GM21529 (cell line): ENCODE measurements at regions not wholly inside any gene's neighbourhood (a gene's known extent, or its start where the extent isn't known, plus 50 kb on each side); places are given as distances from the start of the nearest gene placed in this dataset.
A peak's percentile ranks its signal among the peaks of the same experiment; 100 is the strongest.
"Not testable (repeated sequence)": the region's sequence is repeated elsewhere in the genome, so short reads cannot be mapped to it uniquely, and the experiment has no call there.

Experiments
- ATAC-seq: cut with Tn5 transposase; IDR thresholded peaks from one replicate; pipeline ENCODE4 v1.9.1; 2021; ENCODE audit not compliant: unreplicated experiment

DNA sequence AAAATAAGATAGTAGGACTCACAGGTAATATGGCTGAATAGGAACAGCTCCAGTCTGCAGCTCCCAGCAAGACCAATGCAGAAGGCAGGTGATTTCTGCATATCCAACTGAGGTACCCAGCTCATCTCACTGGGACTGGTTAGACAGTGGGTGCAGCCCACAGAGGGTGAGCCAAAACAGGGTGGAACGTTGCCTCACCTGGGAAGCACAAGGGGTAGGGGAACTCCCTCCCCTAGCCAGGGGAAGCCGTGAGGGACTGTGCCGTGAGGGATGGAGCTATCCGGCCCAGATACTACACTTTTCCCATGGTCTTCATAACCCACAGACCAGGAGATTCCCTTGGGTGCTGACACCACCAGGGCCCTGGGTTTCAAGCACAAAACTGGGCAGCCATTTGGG, 114.8 kb upstream of the GNAI1 start:
- not testable (repeated sequence) for ATAC-seq

DNA sequence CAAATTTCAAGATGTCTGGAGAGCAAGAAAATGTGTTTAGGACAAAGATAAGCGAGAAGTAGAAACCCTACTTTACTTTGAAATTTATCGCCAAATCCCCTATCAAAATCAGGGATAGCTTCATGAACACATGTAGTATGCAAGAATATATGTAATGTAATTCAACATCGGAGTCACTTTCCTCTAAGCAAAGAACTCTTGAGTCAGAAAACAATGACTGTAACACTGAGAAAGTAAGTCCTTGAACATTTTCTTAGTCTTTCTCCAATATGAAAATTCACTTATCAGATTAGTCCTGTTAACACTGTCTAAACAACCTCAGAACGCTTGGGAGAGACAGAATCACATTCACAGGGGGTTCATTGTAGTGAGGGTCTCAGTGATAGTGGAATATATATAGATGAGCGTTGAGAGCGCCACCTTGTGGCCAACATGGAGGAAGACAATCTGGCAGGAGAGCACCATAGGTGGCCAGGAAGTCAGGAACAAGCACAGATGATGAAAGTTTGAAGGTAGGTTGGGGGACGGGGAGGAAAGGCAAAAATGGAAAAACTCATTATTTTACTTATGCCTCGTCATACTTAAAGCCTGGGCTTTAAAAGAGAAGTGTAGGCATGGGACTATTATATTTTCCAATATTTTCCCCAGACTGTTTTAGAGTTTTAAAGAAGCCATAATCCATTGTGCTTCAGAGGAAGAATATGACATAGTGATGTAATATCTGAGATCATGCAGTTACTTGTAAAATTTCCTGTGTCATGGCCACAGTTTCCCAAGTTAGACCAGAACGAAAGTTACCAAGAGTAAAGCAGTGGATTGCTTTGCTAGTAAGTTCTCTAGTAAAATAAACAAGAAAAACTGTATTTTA, 115.5 kb upstream of the GNAI1 start:
- peak; percentile 95 for ATAC-seq

DNA sequence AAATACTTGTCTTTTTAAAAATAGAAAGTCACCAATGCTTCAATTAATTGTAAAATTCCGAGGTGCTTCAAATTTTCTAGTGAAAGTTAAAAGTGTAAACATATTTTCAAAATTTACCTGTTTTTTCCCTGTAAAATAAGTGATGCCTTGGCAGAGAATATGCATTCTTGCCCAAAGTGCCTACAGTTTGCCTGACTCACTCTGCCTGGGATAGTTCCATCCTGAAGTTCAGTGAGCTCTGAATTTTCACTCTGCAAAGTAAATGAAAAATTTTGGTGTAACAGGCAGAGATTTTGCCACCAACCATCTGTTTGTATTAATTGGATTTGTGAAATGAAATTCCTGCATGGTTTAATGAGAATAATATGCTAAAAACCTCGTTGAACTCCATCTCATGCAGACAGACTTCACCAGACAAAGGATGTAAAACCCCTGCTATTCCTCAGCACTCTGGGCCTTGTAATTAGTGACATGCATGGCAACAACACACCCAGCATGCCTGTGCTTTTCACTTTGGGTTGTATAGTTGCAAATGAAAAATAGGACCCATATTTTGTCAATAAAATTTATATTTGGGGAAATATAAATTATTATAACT, 117.4 kb upstream of the GNAI1 start:
- no peak for ATAC-seq

DNA sequence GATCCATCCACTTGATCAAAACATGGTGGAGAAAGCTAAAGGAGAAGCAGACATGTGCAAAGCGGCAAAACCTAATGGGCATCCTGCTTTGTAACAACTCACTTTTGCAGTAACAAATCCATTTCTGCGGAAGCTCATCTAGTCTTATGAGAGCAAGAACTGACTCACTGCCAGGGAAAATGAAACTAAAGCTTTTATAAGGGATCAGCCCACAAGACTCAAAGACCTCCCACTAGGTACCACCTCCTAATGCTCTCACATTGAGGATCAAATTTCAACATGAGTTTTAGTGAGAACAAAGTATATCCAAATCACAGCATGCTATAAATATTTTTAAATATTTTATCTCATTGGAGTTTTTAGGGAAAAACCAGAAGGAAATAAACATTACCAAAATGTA, 120.1 kb upstream of the GNAI1 start:
- ATAC-seq: no peak

DNA sequence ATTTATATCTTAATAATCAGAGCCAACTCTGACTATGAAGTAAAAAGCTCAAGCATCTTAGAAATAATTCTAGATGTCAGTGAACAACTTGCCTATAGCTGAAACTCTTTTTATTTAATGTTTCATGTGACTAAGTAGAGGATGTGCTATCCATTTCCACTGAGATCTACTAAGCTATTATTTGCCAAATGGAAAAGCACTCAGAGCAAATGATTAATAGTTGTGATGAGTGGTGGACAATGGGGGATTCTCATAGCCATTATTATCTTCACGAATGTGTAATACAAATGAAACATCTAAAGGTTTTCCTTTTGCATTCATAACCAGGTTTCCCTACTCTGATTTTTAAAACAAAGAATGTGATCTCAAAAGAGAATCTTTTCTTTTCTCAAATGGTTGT, 126.6 kb upstream of the GNAI1 start:
- no peak for ATAC-seq

DNA sequence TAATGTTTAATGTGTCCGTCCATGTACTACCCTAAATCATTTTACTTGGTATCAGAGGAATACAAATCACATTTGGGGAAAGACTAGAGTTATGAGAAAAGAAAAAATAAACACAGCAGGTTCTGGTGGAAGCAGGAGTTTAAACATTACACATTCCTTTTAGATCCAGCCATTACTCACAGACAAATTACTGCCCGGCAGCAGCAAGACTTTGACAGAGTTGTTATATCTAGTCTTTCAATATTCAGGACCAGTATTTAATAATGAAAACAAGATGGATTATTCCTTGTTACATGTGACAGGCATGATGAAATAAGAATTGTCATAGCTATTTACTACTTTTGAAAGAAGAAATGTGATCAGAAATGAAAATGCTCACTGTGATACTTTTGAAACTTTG, 131.8 kb upstream of the GNAI1 start:
- no peak for ATAC-seq

DNA sequence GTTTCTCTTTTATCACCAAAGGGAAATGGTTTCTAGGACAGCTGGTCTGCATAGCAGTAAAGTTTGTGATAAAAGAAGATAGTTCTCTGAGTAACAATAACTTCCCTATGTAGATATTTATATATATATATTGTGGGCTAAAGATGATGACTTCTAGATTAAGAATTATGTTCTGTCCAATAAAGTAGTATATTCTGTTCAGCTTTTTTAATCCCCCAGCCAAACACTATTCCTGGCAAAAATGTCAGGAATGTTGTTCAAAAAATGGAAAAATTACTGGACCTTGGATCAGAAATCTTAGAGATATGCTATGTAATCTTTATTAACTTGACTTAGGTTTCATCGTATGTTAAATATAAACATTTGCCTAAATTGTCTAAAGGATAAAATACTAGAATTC, 136.3 kb upstream of the GNAI1 start:
- ATAC-seq: no peak

DNA sequence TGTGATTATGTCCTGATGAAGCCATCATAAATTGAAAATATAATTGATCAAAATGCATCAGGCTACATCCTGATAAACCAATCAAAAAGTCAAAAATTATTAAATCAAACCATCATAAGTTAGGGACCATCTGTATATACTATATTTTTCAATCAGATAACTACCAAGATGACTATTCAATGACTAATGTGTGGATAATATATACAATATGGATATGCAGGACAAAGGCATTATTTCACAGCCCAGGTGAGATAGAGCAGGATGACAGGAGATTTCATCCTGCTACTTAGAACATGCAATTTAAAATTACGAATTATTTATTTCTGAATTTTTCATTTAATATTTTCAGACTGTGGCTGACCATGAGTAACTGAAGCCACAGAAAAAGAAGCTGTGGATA, 137.3 kb upstream of the GNAI1 start:
- no peak for ATAC-seq

DNA sequence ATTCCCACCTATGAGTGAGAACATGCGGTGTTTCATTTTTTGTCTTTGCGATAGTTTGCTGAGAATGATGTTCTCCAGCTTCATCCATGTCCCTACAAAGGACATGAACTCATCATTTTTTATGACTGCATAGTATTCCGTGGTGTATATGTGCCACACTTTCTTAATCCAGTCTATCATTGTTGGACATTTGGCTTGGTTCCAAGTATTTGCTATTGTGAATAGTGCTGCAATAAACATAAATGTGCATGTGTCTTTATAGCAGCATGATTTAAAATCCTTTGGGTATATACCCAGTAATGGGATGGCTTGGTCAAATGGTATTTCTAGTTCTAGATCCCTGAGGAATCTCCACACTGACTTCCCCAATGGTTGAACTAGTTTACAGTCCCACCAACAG, 138.9 kb upstream of the GNAI1 start:
- ATAC-seq: not testable (repeated sequence)

DNA sequence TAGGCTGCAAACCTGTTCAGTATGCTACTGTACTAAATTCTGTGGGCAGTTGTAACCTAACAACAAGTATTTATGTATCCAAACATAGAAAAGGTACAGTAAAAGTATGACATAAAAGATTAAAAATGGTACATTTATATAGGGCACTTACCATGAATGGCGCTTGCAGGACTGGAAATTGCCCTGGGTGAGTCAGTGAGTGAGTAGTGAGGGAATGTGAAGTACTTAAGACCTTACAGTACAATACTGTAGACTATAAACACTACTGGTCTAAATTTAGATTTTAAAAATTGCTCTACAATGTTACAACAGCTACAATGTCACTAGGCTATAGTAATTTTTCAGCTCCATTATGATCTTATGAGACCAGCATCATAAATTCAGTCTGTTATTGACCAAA, 146.0 kb upstream of the GNAI1 start:
- no peak for ATAC-seq

DNA sequence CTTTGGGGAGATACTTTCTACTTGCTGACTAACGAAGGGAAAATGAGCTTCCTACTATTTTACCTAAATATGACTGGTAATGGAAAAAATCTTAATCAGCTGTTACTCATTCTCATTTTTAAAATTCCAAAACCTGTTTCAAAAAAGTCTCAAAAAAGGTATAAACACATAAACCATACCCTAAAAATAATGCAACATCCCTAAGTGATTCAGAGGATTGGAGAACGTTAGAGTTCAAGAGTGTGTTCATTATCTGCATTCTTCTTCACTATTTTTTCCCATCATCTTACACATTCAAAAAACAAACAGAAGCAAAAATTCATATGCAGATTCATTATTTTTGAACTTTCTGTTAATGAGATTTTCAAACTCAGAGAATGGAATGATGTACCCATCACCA, 150.4 kb upstream of the GNAI1 start:
- ATAC-seq: no peak

DNA sequence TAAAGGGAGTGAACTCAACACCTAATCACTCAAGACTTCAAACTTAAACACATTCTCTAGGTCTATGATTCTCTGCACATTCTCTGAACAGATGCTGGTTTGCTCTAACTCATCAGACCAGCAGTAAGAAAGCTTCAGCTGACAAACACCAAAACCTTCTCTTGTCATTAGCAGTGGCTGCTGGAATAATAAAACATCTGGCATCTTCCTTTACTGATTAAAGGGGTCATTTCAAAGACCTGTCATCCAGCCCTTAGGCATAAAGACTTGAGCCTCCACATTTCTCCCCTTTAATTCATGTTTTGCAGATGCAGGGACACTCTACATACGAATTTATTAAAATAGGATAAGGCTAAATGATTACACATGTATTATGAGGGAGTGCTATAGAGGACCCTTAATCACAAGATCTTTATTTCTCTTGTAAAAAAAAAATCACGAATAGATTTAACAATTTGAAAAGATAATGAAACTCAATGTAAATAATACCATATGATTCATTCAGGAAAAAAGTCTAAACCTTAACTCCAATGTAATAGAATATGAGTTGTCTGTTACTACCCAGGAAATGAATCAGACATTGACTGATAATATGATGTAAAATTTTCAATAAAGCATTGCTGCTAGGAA, 152.4 kb upstream of the GNAI1 start:
- ATAC-seq: no peak

DNA sequence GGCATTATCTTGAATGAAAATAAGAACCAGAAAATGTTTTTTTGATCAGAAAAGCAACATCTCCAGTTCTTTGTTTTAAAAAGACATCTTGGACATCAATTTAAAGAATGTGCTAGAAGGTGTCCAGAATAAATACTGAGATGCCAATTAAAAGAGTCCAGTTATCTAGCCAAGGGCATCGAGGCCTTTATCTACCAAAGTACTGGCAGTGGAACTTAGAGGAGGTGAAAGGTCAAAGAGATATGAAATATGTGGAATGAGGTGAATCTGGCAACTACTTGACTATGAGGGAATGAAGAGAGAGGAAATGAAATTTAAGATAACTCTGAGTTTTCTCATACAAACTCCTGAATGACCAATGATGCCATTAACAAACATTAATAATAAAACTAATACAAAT, 154.3 kb upstream of the GNAI1 start:
- ATAC-seq: no peak

DNA sequence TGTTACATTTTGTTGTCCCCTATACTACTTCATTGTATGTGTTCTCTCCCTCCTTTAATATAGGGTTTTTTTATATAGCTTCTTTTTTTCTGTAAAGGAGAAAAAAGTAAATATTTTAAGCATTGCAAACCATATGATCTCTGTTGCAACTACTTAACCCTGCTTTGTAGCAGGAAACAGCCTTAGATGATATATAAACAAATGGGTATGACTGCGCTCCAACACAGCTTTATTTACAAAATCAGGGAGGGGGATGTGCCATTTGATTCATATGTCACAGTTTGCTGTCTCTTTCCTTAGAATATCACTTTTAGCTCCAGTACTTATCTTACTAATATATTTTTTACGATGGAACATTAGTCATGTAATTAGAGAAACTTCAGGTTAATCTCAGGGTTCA, 155.2 kb upstream of the GNAI1 start:
- ATAC-seq: no peak

DNA sequence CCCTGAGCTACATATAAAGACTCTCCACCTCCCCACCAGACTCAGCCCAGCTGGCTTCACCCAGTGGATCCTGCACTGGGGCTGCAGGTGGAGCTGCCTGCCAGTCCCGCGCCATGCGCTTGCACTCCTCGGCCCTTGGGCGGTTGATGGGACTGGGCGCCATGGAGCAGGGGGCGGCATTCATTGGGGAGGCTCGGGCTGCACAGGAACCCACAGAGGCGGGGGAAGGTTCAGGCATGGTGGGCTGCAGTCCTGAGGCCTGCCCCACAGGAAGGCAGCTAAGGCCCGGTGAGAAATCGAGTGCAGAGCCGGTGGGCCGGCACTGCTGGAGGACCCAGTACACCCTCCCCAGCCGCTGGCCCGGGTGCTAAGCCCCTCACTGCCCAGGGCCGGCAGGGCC, 157.2 kb upstream of the GNAI1 start:
- ATAC-seq: no peak

DNA sequence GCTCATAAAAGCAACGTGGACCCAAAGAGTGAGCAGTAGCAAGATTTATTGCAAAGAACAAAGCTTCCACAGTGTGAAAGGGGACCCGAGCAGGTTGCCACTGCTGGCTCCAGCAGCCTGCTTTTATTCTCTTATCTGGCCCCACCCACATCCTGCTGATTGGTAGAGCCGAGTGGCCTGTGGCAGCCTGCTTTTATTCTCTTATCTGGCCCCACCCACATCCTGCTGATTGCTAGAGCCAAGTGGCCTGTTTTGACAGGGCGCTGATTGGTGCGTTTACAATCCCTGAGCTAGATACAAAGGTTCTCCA, 158.0 kb upstream of the GNAI1 start:
- ATAC-seq: not testable (repeated sequence)

DNA sequence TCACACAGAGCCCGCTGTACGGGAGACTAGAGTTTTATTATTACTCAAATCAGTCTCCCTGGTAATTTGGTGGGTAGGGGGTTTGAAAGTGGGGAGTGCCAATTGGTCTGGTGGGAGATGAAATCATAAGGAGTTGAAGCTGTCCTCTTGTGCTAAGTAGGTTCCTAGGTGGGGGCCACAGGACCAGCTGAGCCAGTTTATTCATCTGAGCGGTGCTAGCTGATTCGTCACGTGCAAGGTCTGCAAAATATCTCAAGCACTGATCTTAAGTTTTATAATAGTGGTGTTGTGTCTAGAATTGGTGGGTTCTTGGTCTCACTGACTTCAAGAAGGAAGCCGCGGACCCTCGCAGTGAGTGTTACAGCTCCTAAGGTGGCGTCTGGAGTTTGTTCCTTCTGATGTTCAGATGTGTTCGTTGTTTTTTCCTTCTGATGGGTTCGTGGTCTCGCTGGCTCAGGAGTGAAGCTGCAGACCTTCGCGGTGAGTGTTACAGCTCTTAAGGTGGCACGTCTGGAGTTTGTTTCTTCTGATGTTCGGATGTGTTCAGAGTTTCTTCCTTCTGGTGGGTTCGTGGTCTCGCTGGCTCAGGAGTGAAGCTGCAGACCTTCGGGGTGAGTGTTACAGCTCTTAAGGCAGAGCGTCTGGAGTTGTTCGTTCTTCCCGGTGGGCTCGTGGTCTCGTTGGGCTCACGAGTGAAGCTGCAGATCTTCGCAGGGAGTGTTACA, 158.5 kb upstream of the GNAI1 start:
- ATAC-seq: not testable (repeated sequence)

DNA sequence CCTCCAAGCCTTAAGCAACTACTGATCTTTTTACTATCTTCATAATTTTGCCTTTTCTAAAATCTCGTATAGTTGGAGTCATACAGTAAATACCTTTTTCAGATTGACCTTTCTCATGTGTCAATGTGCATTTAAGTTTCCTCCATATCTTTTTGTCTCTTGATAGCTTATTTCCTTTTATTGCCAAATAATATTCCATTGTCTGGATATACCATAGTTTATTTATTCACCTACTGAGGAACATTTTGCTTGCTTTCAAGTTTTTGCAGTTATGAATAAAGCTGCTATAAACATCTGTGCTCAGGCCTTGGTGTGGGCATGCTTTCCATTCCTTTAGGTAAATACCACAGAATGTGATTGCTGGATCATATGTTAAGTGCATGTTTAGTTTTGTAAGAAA, 161.2 kb upstream of the GNAI1 start:
- no peak for ATAC-seq

DNA sequence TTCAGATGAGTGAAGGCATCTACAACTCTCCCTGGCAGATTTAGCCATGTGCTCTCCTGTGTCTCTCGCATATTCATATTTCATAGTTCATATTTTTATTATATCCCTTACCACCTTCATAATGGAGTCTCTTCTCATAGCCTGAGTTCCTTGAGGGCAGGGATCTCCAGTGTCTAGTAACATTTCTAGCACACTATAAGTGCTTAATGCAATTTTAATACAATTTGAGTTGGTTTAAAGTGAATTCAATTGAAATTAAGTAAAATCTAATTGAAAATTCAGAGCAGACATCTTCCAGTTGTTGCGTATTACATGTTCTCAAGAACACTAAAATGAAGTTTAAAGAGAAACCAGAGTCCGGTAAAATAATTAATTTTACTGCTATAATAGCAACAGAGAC, 163.6 kb upstream of the GNAI1 start:
- ATAC-seq: no peak

DNA sequence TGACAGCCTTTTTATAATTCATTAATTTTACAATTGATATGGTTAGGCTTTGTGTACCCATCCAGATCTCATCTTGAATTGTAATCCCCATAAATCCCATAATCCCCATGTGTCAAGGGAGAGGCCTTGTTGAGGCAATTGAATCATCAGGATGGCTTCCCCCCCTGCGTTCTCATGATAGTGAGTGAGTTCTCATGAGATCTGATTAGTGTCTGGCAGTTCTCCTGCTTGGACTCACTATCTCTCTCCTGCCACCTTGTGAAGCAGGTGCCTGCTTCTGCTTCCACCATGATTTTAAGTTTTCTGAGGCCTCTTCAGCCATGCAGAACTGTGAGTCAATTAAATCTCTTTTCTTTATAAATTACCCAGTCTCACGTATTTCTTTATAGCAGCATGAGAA, 165.7 kb upstream of the GNAI1 start:
- no peak for ATAC-seq

DNA sequence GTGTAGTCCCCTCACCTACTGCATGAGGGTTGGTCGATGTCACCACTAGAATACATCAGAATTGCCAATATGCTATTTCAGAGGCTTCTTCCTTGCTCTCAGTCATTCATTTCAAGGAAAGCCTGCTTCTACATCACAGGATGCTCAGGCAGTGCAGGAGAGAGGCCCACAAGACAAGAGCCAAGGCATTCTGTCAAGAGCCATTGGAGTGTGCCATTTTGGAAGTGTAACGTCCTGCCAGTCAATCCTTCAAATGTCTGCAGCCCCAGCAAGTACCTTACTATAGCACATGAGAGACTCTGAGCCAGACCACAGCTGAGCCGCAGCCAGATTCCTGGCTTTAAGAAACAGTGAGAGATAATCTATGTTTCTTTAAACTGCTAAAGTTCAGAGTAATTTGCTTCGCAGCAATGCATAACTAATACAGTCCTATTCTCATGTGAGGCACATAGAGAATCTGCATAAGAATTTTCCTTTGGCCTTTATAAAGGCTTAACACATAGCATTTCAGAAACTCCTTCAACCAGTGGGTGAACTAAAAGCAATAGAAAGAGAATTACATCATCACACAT, 166.5 kb upstream of the GNAI1 start:
- no peak for ATAC-seq

DNA sequence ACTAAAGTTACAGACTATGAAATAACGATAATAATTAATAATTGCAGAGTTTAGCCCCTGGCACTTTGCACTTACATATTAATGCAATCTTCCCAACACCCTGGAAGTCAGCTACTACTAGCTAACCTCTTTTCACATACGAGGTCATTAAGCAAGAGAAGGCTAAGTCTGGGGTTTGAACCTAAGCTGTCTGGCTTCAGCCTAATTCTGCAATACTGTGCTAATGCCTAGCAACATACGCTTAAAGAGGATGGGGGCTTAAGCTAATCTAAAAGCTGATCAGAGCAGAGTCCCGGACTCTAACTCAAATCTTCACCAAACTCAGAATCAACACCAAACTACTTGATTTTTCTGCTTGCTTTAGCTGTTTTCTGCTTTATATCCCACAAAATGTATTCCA, 168.7 kb upstream of the GNAI1 start:
- ATAC-seq: no peak
